Skin of body (tissue), 1 donor: ENCODE measurements at regions not wholly inside any gene's neighbourhood (a gene's known extent, or its start where the extent isn't known, plus 50 kb on each side); places are given as distances from the start of the nearest gene placed in this dataset.

Source experiments
- DNase-seq: peaks from one replicate; lab custom pipeline; 2025; lab: John Stamatoyannopoulos, UW

- no peak for DNase-seq
These were observed 142.9 kb upstream of the ATP1B1 start for GRCh38 chr1:168963601-168964000.

- no peak for DNase-seq
These were observed 142.0 kb upstream of the ATP1B1 start for GRCh38 chr1:168964478-168964877.

GRCh38 chr1:168966217-168966616 is 140.3 kb upstream of the ATP1B1 start:
- no peak for DNase-seq

GRCh38 chr1:168966636-168967035 is 139.9 kb upstream of the ATP1B1 start:
- no peak for DNase-seq

- no peak for DNase-seq
These were observed 135.4 kb upstream of the ATP1B1 start for GRCh38 chr1:168970926-168971659.

- DNase-seq, result no peak
These were observed 134.3 kb upstream of the ATP1B1 start for GRCh38 chr1:168972225-168972624.

- DNase-seq, result no peak
These were observed 133.6 kb upstream of the ATP1B1 start for GRCh38 chr1:168972887-168973286.

GRCh38 chr1:168974117-168974516 is 132.4 kb upstream of the ATP1B1 start:
- no peak for DNase-seq

- no peak for DNase-seq
These were observed 131.9 kb upstream of the ATP1B1 start for GRCh38 chr1:168974611-168975010.

GRCh38 chr1:168976267-168976666 is 130.2 kb upstream of the ATP1B1 start:
- no peak for DNase-seq

GRCh38 chr1:168977618-168978017 is 128.9 kb upstream of the ATP1B1 start:
- DNase-seq, result no peak

GRCh38 chr1:168979276-168979675 is 127.2 kb upstream of the ATP1B1 start:
- DNase-seq, result no peak

- no peak for DNase-seq
These were observed 126.3 kb upstream of the ATP1B1 start for GRCh38 chr1:168980180-168980579.

GRCh38 chr1:168980656-168981055 is 125.8 kb upstream of the ATP1B1 start:
- DNase-seq, result no peak

- DNase-seq, result no peak
These were observed 123.7 kb upstream of the ATP1B1 start for GRCh38 chr1:168982778-168983177.

- DNase-seq, result no peak
These were observed 119.2 kb upstream of the ATP1B1 start for GRCh38 chr1:168987330-168987729.

GRCh38 chr1:168987923-168988322 is 118.6 kb upstream of the ATP1B1 start:
- DNase-seq, result no peak

- no peak for DNase-seq
These were observed 116.5 kb upstream of the ATP1B1 start for GRCh38 chr1:168989985-168990384.

GRCh38 chr1:168991667-168992475 is 114.6 kb upstream of the ATP1B1 start:
- no peak for DNase-seq

GRCh38 chr1:169001353-169001752 is 105.1 kb upstream of the ATP1B1 start:
- DNase-seq, result no peak

- no peak for DNase-seq
These were observed 102.5 kb upstream of the ATP1B1 start for GRCh38 chr1:169003864-169004516.

- no peak for DNase-seq
These were observed 100.7 kb upstream of the ATP1B1 start for GRCh38 chr1:169005776-169006175.
